K562 (cell line): ENCODE measurements at regions not wholly inside any gene's neighbourhood (a gene's known extent, or its start where the extent isn't known, plus 50 kb on each side); places are given as distances from the start of the nearest gene placed in this dataset.
A peak's percentile ranks its signal among the peaks of the same experiment; 100 is the strongest.

Experiments
- ATAC-seq: fragments of 200-7000 bp; cut with Tn5 transposase; 3 replicates; pipeline ENCODE4 v1.9.1; 2020; ENCODE audit warnings: moderate library complexity
- BruUV-seq: library from RNA; stranded (reverse); fragments of 400-500 nt; replicated peaks from 2 replicates; lab custom pipeline; 2021; lab: Mats Ljungman, UMichigan
- CTCF ChIA-PET: fragments of 300-600 bp; formaldehyde crosslinking; extraction: SDS; loops from one replicate; lab custom pipeline; 2021; ENCODE audit warnings: low intra/inter-chr PET ratio; lab: Yijun Ruan, JAX
- POLR2A ChIA-PET: fragments of 300-600, 350-650 bp; sonication (Branson Sonifier 250); formaldehyde crosslinking; extraction: SDS; loops from one replicate; lab custom pipeline; 2021; ENCODE audit warnings: antibody characterized with exemption, inconsistent platforms; lab: Yijun Ruan, JAX
- DNase-seq, 4 experiments: peaks; one replicate each; pipeline versions ENCODE4 v3.0.0 to v3.0.0-alpha.2; 2011 to 2018; ENCODE audit warnings: low spot score in 3 of 4, mixed read lengths in 3 of 4; ENCODE audit errors: extremely low read depth in 1 of 4
- FAIRE-seq: peaks from 2 replicates; lab custom pipeline; 2011; peaks lifted over from hg19 to GRCh38; lab: Jason Lieb, UNC
- H2AFZ ChIP-seq: 2 replicates; pipeline ENCODE4 v1.6.0; 2011; ENCODE audit warnings: low read depth, low read length, control low read depth, inconsistent platforms
- H3K27ac ChIP-seq: fragments of 200-600 bp; 3 replicates; pipeline ENCODE4 v1.8.0; 2011; ENCODE audit warnings: low read depth, mild to moderate bottlenecking, control low read depth, inconsistent platforms, low read length, moderate library complexity, mixed read lengths; ENCODE audit errors: extremely low read depth
- H3K27me3 ChIP-seq, 2 experiments: fragments of 300-600 bp in 1 of 2; 2 replicates in 1 of 2; 3 replicates in 1 of 2; pipeline versions ENCODE4 v1.6.0 to v1.8.0; 2011; ENCODE audit warnings: inconsistent platforms in 2 of 2, low read length in 2 of 2, mild to moderate bottlenecking in 1 of 2, mixed read lengths in 1 of 2, moderate library complexity in 1 of 2; ENCODE audit not compliant: control insufficient read depth in 2 of 2, insufficient read depth in 2 of 2
- H3K36me3 ChIP-seq: fragments of 300-600 bp; 3 replicates; pipeline ENCODE4 v1.8.0; 2011; ENCODE audit warnings: mild to moderate bottlenecking, low read length, inconsistent platforms; ENCODE audit not compliant: control insufficient read depth, insufficient read depth
- H3K4me1 ChIP-seq, 2 experiments: fragments of 200-600 bp in 1 of 2; replicated peaks in 1 of 2; 2 replicates in 1 of 2; 3 replicates in 1 of 2; pipeline versions ENCODE4 v1.5.1 to v1.8.0; 2011; ENCODE audit warnings: inconsistent platforms in 2 of 2, low read length in 2 of 2, mild to moderate bottlenecking in 1 of 2, mixed read lengths in 1 of 2, moderate library complexity in 1 of 2; ENCODE audit not compliant: control insufficient read depth in 2 of 2, insufficient read depth in 2 of 2
- H3K4me2 ChIP-seq: 2 replicates; pipeline ENCODE4 v1.6.1; 2011; ENCODE audit warnings: low read length, control low read depth, inconsistent platforms, mixed read lengths; ENCODE audit not compliant: insufficient read depth
- H3K4me3 ChIP-seq: fragments of 200-600 bp; sonication (generic), shearing (Covaris generic); 2 replicates; pipeline ENCODE4 v1.5.1; 2016; ENCODE audit warnings: control low read depth, inconsistent platforms
- H3K79me2 ChIP-seq: fragments of 200-600 bp; 3 replicates; pipeline ENCODE4 v1.8.0; 2011; ENCODE audit warnings: low read length, inconsistent platforms; ENCODE audit not compliant: control insufficient read depth, insufficient read depth
- H3K9ac ChIP-seq, 2 experiments: 2 replicates each; pipeline versions ENCODE4 v1.6.0 to v1.6.1; 2011; ENCODE audit warnings: low read depth in 2 of 2, low read length in 2 of 2, control low read depth in 1 of 2, inconsistent platforms in 1 of 2, mild to moderate bottlenecking in 1 of 2, mixed read lengths in 1 of 2; ENCODE audit not compliant: insufficient read depth in 1 of 2
- H3K9me1 ChIP-seq: one replicate; pipeline ENCODE4 v1.6.0; 2011; ENCODE audit warnings: inconsistent platforms, mild to moderate bottlenecking, low read length, moderate library complexity; ENCODE audit not compliant: control insufficient read depth, insufficient read depth
- H3K9me3 ChIP-seq: replicated peaks from 2 replicates; pipeline ENCODE4 v1.5.1; 2011; ENCODE audit warnings: low read depth, low read length, inconsistent platforms; ENCODE audit not compliant: control insufficient read depth, insufficient read depth
- H4K20me1 ChIP-seq: replicated peaks from 2 replicates; pipeline ENCODE4 v1.6.1; 2011; ENCODE audit warnings: low read length, inconsistent platforms, mixed read lengths; ENCODE audit not compliant: control insufficient read depth, insufficient read depth
- ARNT ChIP-seq, 2 experiments: fragments of 450-650 bp; IDR thresholded peaks; 2 replicates each; pipeline ENCODE4 v1.6.1; 2016; ENCODE audit warnings: mild to moderate bottlenecking in 1 of 2
- BCOR ChIP-seq: fragments of 450-650 bp; IDR thresholded peaks from 2 replicates; pipeline ENCODE4 v1.6.1; 2016
- DPF2 ChIP-seq: fragments of 450-650 bp; IDR thresholded peaks from 2 replicates; pipeline ENCODE4 v1.6.1; 2016
- EP400 ChIP-seq: fragments of 450-650 bp; IDR thresholded peaks from 2 replicates; pipeline ENCODE4 v1.6.1; 2017; ENCODE audit warnings: antibody characterized with exemption, mild to moderate bottlenecking, moderate library complexity
- FOSL1 ChIP-seq: fragments of 200-800 bp; sonication (Bioruptor generic); conservative IDR thresholded peaks from 2 replicates; pipeline ENCODE4 v1.6.1; 2016; ENCODE audit warnings: missing genetic modification characterization, missing compliant biosample characterization
- ILK ChIP-seq: fragments of 450-650 bp; IDR thresholded peaks from 2 replicates; pipeline ENCODE4 v1.6.1; 2016; ENCODE audit warnings: missing genetic modification characterization, low read depth, mild to moderate bottlenecking, missing compliant biosample characterization, moderate library complexity, borderline replicate concordance
- KAT8 ChIP-seq: fragments of 450-650 bp; IDR thresholded peaks from 2 replicates; pipeline ENCODE4 v1.6.1; 2016; ENCODE audit warnings: low read depth, mild to moderate bottlenecking
- MAFF ChIP-seq: IDR thresholded peaks from 2 replicates; pipeline ENCODE4 v1.6.1; 2012; ENCODE audit warnings: low read length, improper control_type of control experiment
- MAFK ChIP-seq: IDR thresholded peaks from 2 replicates; pipeline ENCODE4 v1.6.1; 2011; ENCODE audit warnings: low read length, improper control_type of control experiment
- NBN ChIP-seq: fragments of 450-650 bp; IDR thresholded peaks from 2 replicates; pipeline ENCODE4 v1.6.1; 2016; ENCODE audit warnings: low read depth, mild to moderate bottlenecking
- NFE2L1 ChIP-seq: fragments of 450-650 bp; IDR thresholded peaks from 2 replicates; pipeline ENCODE4 v1.6.1; 2016; ENCODE audit warnings: missing genetic modification characterization, low read depth, mild to moderate bottlenecking, missing compliant biosample characterization, moderate library complexity, borderline replicate concordance
- NONO ChIP-seq, 2 experiments: fragments of 200-400 bp in 1 of 2; fragments of 450-650 bp in 1 of 2; formaldehyde crosslinking in 1 of 2; IDR thresholded peaks; 2 replicates each; pipeline ENCODE4 v1.6.1; 2017; ENCODE audit warnings: low read depth in 2 of 2, mild to moderate bottlenecking in 2 of 2, moderate library complexity in 2 of 2, low read length in 1 of 2
- PHB2 ChIP-seq: fragments of 450-650 bp; IDR thresholded peaks from 2 replicates; pipeline ENCODE4 v1.6.1; 2017; ENCODE audit warnings: low read depth
- PTRF ChIP-seq: fragments of 450-650 bp; IDR thresholded peaks from 2 replicates; pipeline ENCODE4 v1.6.1; 2016; ENCODE audit warnings: mild to moderate bottlenecking, missing genetic modification characterization, missing compliant biosample characterization
- SMAD2 ChIP-seq: fragments of 150-350 bp; IDR thresholded peaks from 2 replicates; pipeline ENCODE4 v1.6.1; 2014; ENCODE audit warnings: low read depth, mild to moderate bottlenecking, low read length
- SMARCB1 ChIP-seq: IDR thresholded peaks from 2 replicates; pipeline ENCODE4 v1.6.1; 2011; ENCODE audit warnings: improper control_type of control experiment, low read depth; ENCODE audit not compliant: insufficient read length
- ZNF316 ChIP-seq: fragments of 450-650 bp; IDR thresholded peaks from 2 replicates; pipeline ENCODE4 v1.6.1; 2016
- ZNF436 ChIP-seq: fragments of 250-450, 450-650 bp; sonication (Bioruptor Pico); formaldehyde crosslinking; IDR thresholded peaks from 2 replicates; pipeline ENCODE4 v1.7.0; 2020; ENCODE audit warnings: mild to moderate bottlenecking
- WGBS: fragments of 100-300 bp; shearing (Covaris generic); methylation state at CpG from one replicate; pipeline ENCODE4 v1.1.6; 2016; ENCODE audit warnings: low coverage, mixed read lengths; ENCODE audit not compliant: insufficient coverage; ENCODE audit errors: missing lambda C conversion rate; 5-methylcytosine and 5-hydroxymethylcytosine counted together
- in situ Hi-C: fragments of 300-500 bp; cut with MboI; formaldehyde crosslinking; loops from 4 replicates; pipeline ENCODE4 v1.15.0; 2018; ENCODE audit warnings: inconsistent platforms, mixed read lengths
- intact Hi-C: fragments of 100-400 bp; cut with micrococcal nuclease; formaldehyde crosslinking; loops from 2 replicates; pipeline ENCODE4 v1.14.2; 2022
- TF ChIP-seq, protein P1 (sequence below): fragments of 250-450 bp; sonication (Bioruptor Pico); IDR thresholded peaks from 2 replicates; pipeline ENCODE4 v1.5.0; 2021; ENCODE audit warnings: mild to moderate bottlenecking, borderline replicate concordance
- TF ChIP-seq, protein P2 (sequence below), 2 experiments: fragments of 250-450 bp in 1 of 2; fragments of 450-650 bp in 1 of 2; sonication (Bioruptor Pico) in 1 of 2; IDR thresholded peaks; 2 replicates each; pipeline versions ENCODE4 v1.6.1 to v1.8.0; 2016 to 2021; ENCODE audit warnings: mild to moderate bottlenecking in 2 of 2, moderate library complexity in 2 of 2, missing compliant biosample characterization in 1 of 2, missing genetic modification characterization in 1 of 2
- TF ChIP-seq, protein P3 (sequence below): sonication (generic); formaldehyde crosslinking; IDR thresholded peaks from 2 replicates; pipeline ENCODE4 v1.8.1; 2022; ENCODE audit warnings: missing genetic modification reagents

DNA sequence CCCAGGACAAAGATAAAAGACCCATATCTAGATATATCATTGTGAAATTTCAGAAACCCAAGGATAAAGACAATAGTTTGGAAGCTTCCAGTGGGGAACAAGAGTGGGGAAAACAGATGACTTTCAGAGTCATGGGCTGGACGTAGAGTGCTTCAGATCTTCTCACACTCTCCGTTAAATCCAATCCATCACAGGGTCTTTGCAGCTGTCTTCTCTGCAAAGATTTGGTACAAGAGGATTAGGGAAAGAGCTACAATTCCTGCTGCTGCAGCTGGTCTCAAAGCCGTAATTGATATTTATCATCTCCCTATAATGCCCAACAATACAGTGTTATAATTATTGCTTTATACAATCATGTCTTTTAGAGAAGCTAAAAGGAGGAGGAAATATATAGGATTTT, 63.4 kb upstream of the CLPB start (continued):
- no peak for TF ChIP-seq SMAD2
- TF ChIP-seq, protein P1, sequence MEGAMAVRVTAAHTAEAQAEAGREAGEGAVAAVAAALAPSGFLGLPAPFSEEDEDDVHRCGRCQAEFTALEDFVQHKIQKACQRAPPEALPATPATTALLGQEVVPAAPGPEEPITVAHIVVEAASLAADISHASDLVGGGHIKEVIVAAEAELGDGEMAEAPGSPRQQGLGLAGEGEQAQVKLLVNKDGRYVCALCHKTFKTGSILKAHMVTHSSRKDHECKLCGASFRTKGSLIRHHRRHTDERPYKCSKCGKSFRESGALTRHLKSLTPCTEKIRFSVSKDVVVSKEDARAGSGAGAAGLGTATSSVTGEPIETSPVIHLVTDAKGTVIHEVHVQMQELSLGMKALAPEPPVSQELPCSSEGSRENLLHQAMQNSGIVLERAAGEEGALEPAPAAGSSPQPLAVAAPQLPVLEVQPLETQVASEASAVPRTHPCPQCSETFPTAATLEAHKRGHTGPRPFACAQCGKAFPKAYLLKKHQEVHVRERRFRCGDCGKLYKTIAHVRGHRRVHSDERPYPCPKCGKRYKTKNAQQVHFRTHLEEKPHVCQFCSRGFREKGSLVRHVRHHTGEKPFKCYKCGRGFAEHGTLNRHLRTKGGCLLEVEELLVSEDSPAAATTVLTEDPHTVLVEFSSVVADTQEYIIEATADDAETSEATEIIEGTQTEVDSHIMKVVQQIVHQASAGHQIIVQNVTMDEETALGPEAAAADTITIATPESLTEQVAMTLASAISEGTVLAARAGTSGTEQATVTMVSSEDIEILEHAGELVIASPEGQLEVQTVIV (CRISPR knock-in tag), result no peak
- TF ChIP-seq KAT8, result no peak
- no peak for TF ChIP-seq PTRF
- no peak for TF ChIP-seq PHB2
- TF ChIP-seq, all 486 proteins: peak for 0

DNA sequence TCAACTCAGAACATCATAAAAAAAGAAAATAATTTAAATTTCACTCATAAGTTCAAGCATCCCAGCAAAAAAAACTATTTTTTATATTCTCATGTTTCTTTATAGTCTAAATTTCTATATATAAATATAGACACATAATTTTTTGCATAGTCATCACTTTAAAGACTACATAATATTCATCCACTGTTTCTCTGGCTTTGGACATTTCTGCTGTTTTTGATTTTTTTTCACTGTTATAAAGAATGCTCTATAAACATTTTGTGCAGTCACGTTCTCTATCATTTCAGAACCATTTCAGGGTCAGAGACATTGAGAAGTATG, 59.7 kb upstream of the CLPB start:
- H2AFZ ChIP-seq, result no peak overlapping the region
- in situ Hi-C loops (no loop called here), intact Hi-C loops (loop anchor here (5.0 kb wide), 1 partner anchor 38 kb away; no protein-coding TSS in a partner anchor)
- no peaks in the 10 kb centered on the region; the same call in 1 of the 2 replicates for H4K20me1 ChIP-seq
- H3K9me1 ChIP-seq, result no peaks in the 10 kb centered on the region
- DNase-seq, result no peak
- H3K36me3 ChIP-seq, result no peaks in the 10 kb centered on the region
- ChIA-PET POLR2A (interaction anchor here (1.0 to 1.2 kb wide), 2 partner anchors 31 to 44 kb away, joined by 3 read pairs; no protein-coding TSS in a partner anchor), CTCF (no interaction called here)
- no peak overlapping the region for H3K4me3 ChIP-seq
- H3K9ac ChIP-seq, result no peak overlapping the region
- H3K27me3 ChIP-seq, result no peaks in the 10 kb centered on the region
- H3K27ac ChIP-seq, result no peak overlapping the region
- no peak overlapping the region for H3K4me2 ChIP-seq
- peaks cover 17% of the 10 kb centered on the region in 2 experiments; a peak in 4 of 5 replicates for H3K4me1 ChIP-seq
- no peaks in the 10 kb centered on the region for H3K79me2 ChIP-seq
- no peaks in the 10 kb centered on the region for H3K9me3 ChIP-seq
- no peak for FAIRE-seq
- ATAC-seq, result peak; percentile 57
- BruUV-seq, result no TSS peak
- WGBS, result 0% methylated on average over 1 of the region's 1 CpG
- TF ChIP-seq NONO (IDR thresholded peaks at IDR 0.05; ENCODE audit: low read depth in 2 of 2, low read length in 1 of 2) (no peak), NBN (0 out of 2 replicates have a peak, but pooled peaks have one; percentile 5), NFE2L1 (peak; percentile 26; the same call in 1 of the 2 replicates), FOSL1 (tag) (peak; percentile 14; the same call in 1 of the 2 replicates), MAFK (peak; percentile 99), BCOR (no peak), MAFF (peak; percentile 97), ARNT (IDR thresholded peaks at IDR 0.05) (0 out of 4 replicates have a peak, but pooled peaks have one; percentile 0 to 3), DPF2 (0 out of 2 replicates have a peak, but pooled peaks have one; percentile 2), ILK (no peak), ZNF436 (no peak), ZNF316 (peak; percentile 99), EP400 (0 out of 2 replicates have a peak, but pooled peaks have one; percentile 3), SMARCB1 (peak; percentile 95)
- TF ChIP-seq, protein P2, sequence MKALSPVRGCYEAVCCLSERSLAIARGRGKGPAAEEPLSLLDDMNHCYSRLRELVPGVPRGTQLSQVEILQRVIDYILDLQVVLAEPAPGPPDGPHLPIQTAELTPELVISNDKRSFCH (CRISPR knock-in tag; IDR thresholded peaks at IDR 0.05), result no peak
- TF ChIP-seq, protein P2 (tag; IDR thresholded peaks at IDR 0.05), result 0 out of 2 replicates have a peak, but pooled peaks have one; percentile 4
- TF ChIP-seq, protein P3, sequence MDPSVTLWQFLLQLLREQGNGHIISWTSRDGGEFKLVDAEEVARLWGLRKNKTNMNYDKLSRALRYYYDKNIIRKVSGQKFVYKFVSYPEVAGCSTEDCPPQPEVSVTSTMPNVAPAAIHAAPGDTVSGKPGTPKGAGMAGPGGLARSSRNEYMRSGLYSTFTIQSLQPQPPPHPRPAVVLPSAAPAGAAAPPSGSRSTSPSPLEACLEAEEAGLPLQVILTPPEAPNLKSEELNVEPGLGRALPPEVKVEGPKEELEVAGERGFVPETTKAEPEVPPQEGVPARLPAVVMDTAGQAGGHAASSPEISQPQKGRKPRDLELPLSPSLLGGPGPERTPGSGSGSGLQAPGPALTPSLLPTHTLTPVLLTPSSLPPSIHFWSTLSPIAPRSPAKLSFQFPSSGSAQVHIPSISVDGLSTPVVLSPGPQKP, result no peak
